ENCODE measurements at regions not wholly inside any gene's neighbourhood (a gene's known extent, or its start where the extent isn't known, plus 50 kb on each side); places are given as distances from the start of the nearest gene placed in this dataset.

- Histone ChIP-seq H3K27me3 (ENCODE audit: insufficient read depth, low read length) (no peaks in the 10 kb centered on the region), H3K9ac (ENCODE audit: low read depth, low read length) (no peak overlapping the region), H3K4me3 (ENCODE audit: low read length) (no peak overlapping the region), H3K9me3 (ENCODE audit: insufficient read depth, low read depth, low read length) (peaks cover 19% of the 10 kb centered on the region), H3K36me3 (ENCODE audit: insufficient read depth, low read length) (no peaks in the 10 kb centered on the region), H3K27ac (ENCODE audit: low read depth, low read length) (peak overlapping the region; percentile 71; the same call in 1 of the 2 replicates), H3K4me1 (ENCODE audit: insufficient read depth, low read length) (no peaks in the 10 kb centered on the region)
- 72% methylated on average over 4 of the region's 4 CpGs for WGBS
Observed at GRCh38 chr3:84073664-84074063, 885.1 kb upstream of the CADM2 start.

GRCh38 chr3:84074767-84075166, 884.0 kb upstream of the CADM2 start:
- WGBS: 97% methylated on average over 2 of the region's 2 CpGs

GRCh38 chr3:84077479-84077878, 881.3 kb upstream of the CADM2 start:
- no peak overlapping the region for H3K27ac ChIP-seq (ENCODE audit: low read depth, low read length)
- no peaks in the 10 kb centered on the region for H3K4me1 ChIP-seq (ENCODE audit: insufficient read depth, low read length)
- no peaks in the 10 kb centered on the region for H3K36me3 ChIP-seq (ENCODE audit: insufficient read depth, low read length)
- no peaks in the 10 kb centered on the region for H3K27me3 ChIP-seq (ENCODE audit: insufficient read depth, low read length)
- H3K4me3 ChIP-seq (ENCODE audit: low read length): no peak overlapping the region
- 69% methylated on average over 2 of the region's 3 CpGs for WGBS
- H3K9ac ChIP-seq (ENCODE audit: low read depth, low read length): no peak overlapping the region
- H3K9me3 ChIP-seq (ENCODE audit: insufficient read depth, low read depth, low read length): peaks cover 19% of the 10 kb centered on the region

More at GRCh38 chr3:84074767-84075166, 884.0 kb upstream of the CADM2 start:
- Histone ChIP-seq H3K9me3 (ENCODE audit: insufficient read depth, low read depth, low read length) (peaks cover 19% of the 10 kb centered on the region), H3K27me3 (ENCODE audit: insufficient read depth, low read length) (no peaks in the 10 kb centered on the region), H3K4me3 (ENCODE audit: low read length) (no peak overlapping the region), H3K36me3 (ENCODE audit: insufficient read depth, low read length) (no peaks in the 10 kb centered on the region), H3K9ac (ENCODE audit: low read depth, low read length) (no peak overlapping the region), H3K27ac (ENCODE audit: low read depth, low read length) (no peak overlapping the region), H3K4me1 (ENCODE audit: insufficient read depth, low read length) (no peaks in the 10 kb centered on the region)

GRCh38 chr3:84082726-84083125, 876.1 kb upstream of the CADM2 start:
- Histone ChIP-seq H3K27me3 (ENCODE audit: insufficient read depth, low read length) (no peaks in the 10 kb centered on the region), H3K36me3 (ENCODE audit: insufficient read depth, low read length) (no peaks in the 10 kb centered on the region), H3K4me1 (ENCODE audit: insufficient read depth, low read length) (no peaks in the 10 kb centered on the region), H3K9ac (ENCODE audit: low read depth, low read length) (no peak overlapping the region), H3K4me3 (ENCODE audit: low read length) (no peak overlapping the region), H3K9me3 (ENCODE audit: insufficient read depth, low read depth, low read length) (peaks cover 15% of the 10 kb centered on the region), H3K27ac (ENCODE audit: low read depth, low read length) (no peak overlapping the region)
- no CpG with 5 or more reads among the region's 1 CpG for WGBS

GRCh38 chr3:84092907-84093306, 865.9 kb upstream of the CADM2 start:
- no peak overlapping the region for H3K27ac ChIP-seq (ENCODE audit: low read depth, low read length)
- WGBS: no CpG with 5 or more reads among the region's 2 CpGs
- no peaks in the 10 kb centered on the region for H3K9me3 ChIP-seq (ENCODE audit: insufficient read depth, low read depth, low read length)
- H3K27me3 ChIP-seq (ENCODE audit: insufficient read depth, low read length): no peaks in the 10 kb centered on the region
- no peak overlapping the region for H3K4me3 ChIP-seq (ENCODE audit: low read length)
- no peak overlapping the region for H3K9ac ChIP-seq (ENCODE audit: low read depth, low read length)
- H3K4me1 ChIP-seq (ENCODE audit: insufficient read depth, low read length): no peaks in the 10 kb centered on the region
- no peaks in the 10 kb centered on the region for H3K36me3 ChIP-seq (ENCODE audit: insufficient read depth, low read length)

- no peaks in the 10 kb centered on the region for H3K27me3 ChIP-seq (ENCODE audit: insufficient read depth, low read length)
- H3K4me3 ChIP-seq (ENCODE audit: low read length): no peak overlapping the region
- no peaks in the 10 kb centered on the region for H3K36me3 ChIP-seq (ENCODE audit: insufficient read depth, low read length)
- H3K4me1 ChIP-seq (ENCODE audit: insufficient read depth, low read length): no peaks in the 10 kb centered on the region
- H3K9ac ChIP-seq (ENCODE audit: low read depth, low read length): no peak overlapping the region
- no peaks in the 10 kb centered on the region for H3K9me3 ChIP-seq (ENCODE audit: insufficient read depth, low read depth, low read length)
- no peak overlapping the region for H3K27ac ChIP-seq (ENCODE audit: low read depth, low read length)
Observed at GRCh38 chr3:84096188-84096587, 862.6 kb upstream of the CADM2 start.

GRCh38 chr3:84100861-84101260, 857.9 kb upstream of the CADM2 start:
- H3K36me3 ChIP-seq (ENCODE audit: insufficient read depth, low read length): no peaks in the 10 kb centered on the region
- no CpG with 5 or more reads among the region's 2 CpGs for WGBS
- no peak overlapping the region for H3K9ac ChIP-seq (ENCODE audit: low read depth, low read length)
- no peaks in the 10 kb centered on the region for H3K9me3 ChIP-seq (ENCODE audit: insufficient read depth, low read depth, low read length)
- H3K27me3 ChIP-seq (ENCODE audit: insufficient read depth, low read length): no peaks in the 10 kb centered on the region
- H3K4me1 ChIP-seq (ENCODE audit: insufficient read depth, low read length): no peaks in the 10 kb centered on the region
- H3K27ac ChIP-seq (ENCODE audit: low read depth, low read length): no peak overlapping the region
- no peak overlapping the region for H3K4me3 ChIP-seq (ENCODE audit: low read length)

- Histone ChIP-seq H3K4me1 (ENCODE audit: insufficient read depth, low read length) (peaks cover 20% of the 10 kb centered on the region), H3K9ac (ENCODE audit: low read depth, low read length) (no peak overlapping the region), H3K9me3 (ENCODE audit: insufficient read depth, low read depth, low read length) (no peaks in the 10 kb centered on the region), H3K27me3 (ENCODE audit: insufficient read depth, low read length) (no peaks in the 10 kb centered on the region), H3K27ac (ENCODE audit: low read depth, low read length) (no peak overlapping the region), H3K36me3 (ENCODE audit: insufficient read depth, low read length) (no peaks in the 10 kb centered on the region), H3K4me3 (ENCODE audit: low read length) (no peak overlapping the region)
- 59% methylated on average over 4 of the region's 4 CpGs for WGBS
Observed at GRCh38 chr3:84108442-84108971, 850.3 kb upstream of the CADM2 start.

- H3K27me3 ChIP-seq (ENCODE audit: insufficient read depth, low read length): no peaks in the 10 kb centered on the region
- H3K9me3 ChIP-seq (ENCODE audit: insufficient read depth, low read depth, low read length): no peaks in the 10 kb centered on the region
- H3K27ac ChIP-seq (ENCODE audit: low read depth, low read length): no peak overlapping the region
- H3K36me3 ChIP-seq (ENCODE audit: insufficient read depth, low read length): no peaks in the 10 kb centered on the region
- no peak overlapping the region for H3K9ac ChIP-seq (ENCODE audit: low read depth, low read length)
- no peak overlapping the region for H3K4me3 ChIP-seq (ENCODE audit: low read length)
- peaks cover 20% of the 10 kb centered on the region for H3K4me1 ChIP-seq (ENCODE audit: insufficient read depth, low read length)
Observed at GRCh38 chr3:84109911-84110310, 848.9 kb upstream of the CADM2 start.

- H3K4me1 ChIP-seq (ENCODE audit: insufficient read depth, low read length): peaks cover 20% of the 10 kb centered on the region
- no peaks in the 10 kb centered on the region for H3K36me3 ChIP-seq (ENCODE audit: insufficient read depth, low read length)
- H3K27ac ChIP-seq (ENCODE audit: low read depth, low read length): no peak overlapping the region
- no peaks in the 10 kb centered on the region for H3K9me3 ChIP-seq (ENCODE audit: insufficient read depth, low read depth, low read length)
- no peak overlapping the region for H3K4me3 ChIP-seq (ENCODE audit: low read length)
- H3K27me3 ChIP-seq (ENCODE audit: insufficient read depth, low read length): no peaks in the 10 kb centered on the region
- H3K9ac ChIP-seq (ENCODE audit: low read depth, low read length): no peak overlapping the region
Observed at GRCh38 chr3:84110787-84111186, 848.0 kb upstream of the CADM2 start.

GRCh38 chr3:84125201-84125721, 833.5 kb upstream of the CADM2 start:
- H3K4me1 ChIP-seq (ENCODE audit: insufficient read depth, low read length): no peaks in the 10 kb centered on the region
- no peaks in the 10 kb centered on the region for H3K27me3 ChIP-seq (ENCODE audit: insufficient read depth, low read length)
- H3K9me3 ChIP-seq (ENCODE audit: insufficient read depth, low read depth, low read length): no peaks in the 10 kb centered on the region
- no peak overlapping the region for H3K4me3 ChIP-seq (ENCODE audit: low read length)
- no peaks in the 10 kb centered on the region for H3K36me3 ChIP-seq (ENCODE audit: insufficient read depth, low read length)
- 95% methylated on average over 12 of the region's 12 CpGs for WGBS
- H3K9ac ChIP-seq (ENCODE audit: low read depth, low read length): no peak overlapping the region
- H3K27ac ChIP-seq (ENCODE audit: low read depth, low read length): no peak overlapping the region

GRCh38 chr3:84125760-84126159, 833.0 kb upstream of the CADM2 start:
- Histone ChIP-seq H3K27me3 (ENCODE audit: insufficient read depth, low read length) (no peaks in the 10 kb centered on the region), H3K9ac (ENCODE audit: low read depth, low read length) (no peak overlapping the region), H3K36me3 (ENCODE audit: insufficient read depth, low read length) (no peaks in the 10 kb centered on the region), H3K4me3 (ENCODE audit: low read length) (no peak overlapping the region), H3K27ac (ENCODE audit: low read depth, low read length) (no peak overlapping the region), H3K4me1 (ENCODE audit: insufficient read depth, low read length) (no peaks in the 10 kb centered on the region), H3K9me3 (ENCODE audit: insufficient read depth, low read depth, low read length) (no peaks in the 10 kb centered on the region)
- WGBS: 97% methylated on average over 21 of the region's 21 CpGs
